ENCODE measurements at regions not wholly inside any gene's neighbourhood (a gene's known extent, or its start where the extent isn't known, plus 50 kb on each side); places are given as distances from the start of the nearest gene placed in this dataset.

DNA sequence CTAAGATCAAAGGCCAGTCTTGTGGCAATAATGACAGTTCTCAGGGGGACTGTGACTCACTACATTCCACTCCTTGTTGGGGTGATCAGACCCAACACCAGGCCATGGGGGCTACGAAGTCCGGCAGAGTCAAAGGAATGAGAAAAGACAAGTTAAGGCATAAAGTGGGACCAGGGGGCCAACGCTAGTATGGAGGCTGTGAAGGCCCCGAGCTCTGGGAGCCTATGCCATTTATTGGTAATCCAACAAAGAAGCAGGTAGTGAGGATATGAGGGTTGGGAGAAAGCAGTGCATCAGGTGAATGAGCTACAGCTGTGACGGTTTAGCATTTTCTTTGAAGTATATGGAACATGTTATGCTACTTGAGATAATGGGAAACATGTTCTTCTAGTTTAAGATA, 104.4 kb upstream of the C2CD4B start:
- TF ChIP-seq, protein P1, sequence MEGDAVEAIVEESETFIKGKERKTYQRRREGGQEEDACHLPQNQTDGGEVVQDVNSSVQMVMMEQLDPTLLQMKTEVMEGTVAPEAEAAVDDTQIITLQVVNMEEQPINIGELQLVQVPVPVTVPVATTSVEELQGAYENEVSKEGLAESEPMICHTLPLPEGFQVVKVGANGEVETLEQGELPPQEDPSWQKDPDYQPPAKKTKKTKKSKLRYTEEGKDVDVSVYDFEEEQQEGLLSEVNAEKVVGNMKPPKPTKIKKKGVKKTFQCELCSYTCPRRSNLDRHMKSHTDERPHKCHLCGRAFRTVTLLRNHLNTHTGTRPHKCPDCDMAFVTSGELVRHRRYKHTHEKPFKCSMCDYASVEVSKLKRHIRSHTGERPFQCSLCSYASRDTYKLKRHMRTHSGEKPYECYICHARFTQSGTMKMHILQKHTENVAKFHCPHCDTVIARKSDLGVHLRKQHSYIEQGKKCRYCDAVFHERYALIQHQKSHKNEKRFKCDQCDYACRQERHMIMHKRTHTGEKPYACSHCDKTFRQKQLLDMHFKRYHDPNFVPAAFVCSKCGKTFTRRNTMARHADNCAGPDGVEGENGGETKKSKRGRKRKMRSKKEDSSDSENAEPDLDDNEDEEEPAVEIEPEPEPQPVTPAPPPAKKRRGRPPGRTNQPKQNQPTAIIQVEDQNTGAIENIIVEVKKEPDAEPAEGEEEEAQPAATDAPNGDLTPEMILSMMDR (IDR thresholded peaks at IDR 0.05; ENCODE audit: insufficient read depth, low read depth, low read length) = no peak
- no peak for TF ChIP-seq EZH2 (IDR thresholded peaks at IDR 0.05; ENCODE audit: insufficient read depth, low read length)
